Liver (tissue), 8 donors: ENCODE measurements at regions not wholly inside any gene's neighbourhood (a gene's known extent, or its start where the extent isn't known, plus 50 kb on each side); places are given as distances from the start of the nearest gene placed in this dataset.

Experiments used
- DNase-seq: peaks from one replicate; pipeline ENCODE4 v3.0.0-alpha.2; 2017; ENCODE audit warnings: low spot score
- H3K27ac ChIP-seq, 2 donors: one replicate each; pipeline ENCODE4 v1.7.0; 2013; ENCODE audit warnings: inconsistent platforms in 2 of 2, low read length in 2 of 2, control low read depth in 1 of 2, low read depth in 1 of 2, mild to moderate bottlenecking in 1 of 2
- H3K27me3 ChIP-seq, 4 donors: one replicate each; pipeline versions ENCODE4 v1.6.1 to v1.7.0; 2013; ENCODE audit warnings: low read length in 3 of 4, inconsistent platforms in 1 of 4, mild to moderate bottlenecking in 1 of 4, moderate library complexity in 1 of 4; ENCODE audit not compliant: control insufficient read depth in 4 of 4, insufficient read depth in 4 of 4
- H3K36me3 ChIP-seq, 4 donors: one replicate each; pipeline versions ENCODE4 v1.6.1 to v1.7.0; 2013; ENCODE audit warnings: low read length in 3 of 4, mild to moderate bottlenecking in 3 of 4, low read depth in 1 of 4, moderate library complexity in 1 of 4; ENCODE audit not compliant: control insufficient read depth in 4 of 4, insufficient read depth in 3 of 4
- H3K4me1 ChIP-seq, 4 donors: one replicate each; pipeline versions ENCODE4 v1.6.1 to v1.7.0; 2013; ENCODE audit warnings: low read length in 3 of 4, mild to moderate bottlenecking in 3 of 4, moderate library complexity in 1 of 4; ENCODE audit not compliant: control insufficient read depth in 4 of 4, insufficient read depth in 4 of 4
- H3K4me3 ChIP-seq, 3 donors: one replicate each; pipeline versions ENCODE4 v1.6.1 to v1.7.0; 2013; ENCODE audit warnings: low read length in 3 of 3, control low read depth in 1 of 3, low read depth in 1 of 3, mild to moderate bottlenecking in 1 of 3
- H3K9ac ChIP-seq, 2 donors: one replicate each; pipeline ENCODE4 v1.7.0; 2013; ENCODE audit warnings: low read length in 2 of 2, mild to moderate bottlenecking in 2 of 2, moderate library complexity in 2 of 2, control low read depth in 1 of 2, low read depth in 1 of 2
- H3K9me3 ChIP-seq, 4 donors: one replicate each; pipeline versions ENCODE4 v1.6.1 to v1.7.0; 2013; ENCODE audit warnings: low read length in 3 of 4; ENCODE audit not compliant: control insufficient read depth in 4 of 4
- ATF3 ChIP-seq: IDR thresholded peaks from 2 replicates; pipeline ENCODE4 v1.6.1; 2016; ENCODE audit warnings: antibody characterized with exemption
- EGR1 ChIP-seq, 2 donors: IDR thresholded peaks; 2 replicates each; pipeline ENCODE4 v1.6.1; 2016 to 2018; ENCODE audit warnings: antibody characterized with exemption in 2 of 2, low read depth in 2 of 2
- FOXA1 ChIP-seq: IDR thresholded peaks from 2 replicates; pipeline ENCODE4 v1.6.1; 2016; ENCODE audit warnings: antibody characterized with exemption
- FOXA2 ChIP-seq: IDR thresholded peaks from 2 replicates; pipeline ENCODE4 v1.6.1; 2016; ENCODE audit warnings: antibody characterized with exemption
- GABPA ChIP-seq, 2 donors: IDR thresholded peaks in 1 of 2; conservative IDR thresholded peaks in 1 of 2; 2 replicates each; pipeline ENCODE4 v1.6.1; 2016; ENCODE audit warnings: antibody characterized with exemption in 2 of 2, mild to moderate bottlenecking in 1 of 2, moderate library complexity in 1 of 2
- HNF4A ChIP-seq, 2 donors: conservative IDR thresholded peaks; 2 replicates each; pipeline ENCODE4 v1.6.1; 2016; ENCODE audit warnings: antibody characterized with exemption in 2 of 2, mild to moderate bottlenecking in 2 of 2
- HNF4G ChIP-seq: IDR thresholded peaks from 2 replicates; pipeline ENCODE4 v1.6.1; 2016; ENCODE audit warnings: antibody characterized with exemption
- JUND ChIP-seq, 2 donors: IDR thresholded peaks; 2 replicates each; pipeline ENCODE4 v1.6.1; 2016; ENCODE audit warnings: antibody characterized with exemption in 2 of 2
- MAX ChIP-seq: IDR thresholded peaks from 2 replicates; pipeline ENCODE4 v1.6.1; 2016; ENCODE audit warnings: antibody characterized with exemption
- NR2F2 ChIP-seq: IDR thresholded peaks from 2 replicates; pipeline ENCODE4 v1.6.1; 2016; ENCODE audit warnings: antibody characterized with exemption
- RAD21 ChIP-seq, 2 donors: IDR thresholded peaks; 2 replicates each; pipeline ENCODE4 v1.6.1; 2016; ENCODE audit warnings: antibody characterized with exemption in 2 of 2, mild to moderate bottlenecking in 2 of 2
- REST ChIP-seq: IDR thresholded peaks from 2 replicates; pipeline ENCODE4 v1.6.1; 2016; ENCODE audit warnings: antibody characterized with exemption, mild to moderate bottlenecking
- RXRA ChIP-seq, 2 donors: IDR thresholded peaks; 2 replicates each; pipeline ENCODE4 v1.6.1; 2017 to 2018; ENCODE audit warnings: antibody characterized with exemption in 2 of 2, mild to moderate bottlenecking in 1 of 2
- SP1 ChIP-seq: IDR thresholded peaks from 2 replicates; pipeline ENCODE4 v1.6.1; 2018; ENCODE audit warnings: antibody characterized with exemption, mild to moderate bottlenecking
- TAF1 ChIP-seq: conservative IDR thresholded peaks from 2 replicates; pipeline ENCODE4 v1.6.1; 2016; ENCODE audit warnings: antibody characterized with exemption, mild to moderate bottlenecking
- YY1 ChIP-seq: IDR thresholded peaks from 2 replicates; pipeline ENCODE4 v1.6.1; 2016; ENCODE audit warnings: antibody characterized with exemption, mild to moderate bottlenecking
- WGBS: extraction: QIAGEN DNeasy Blood & Tissue Kit; methylation state at CpG from one replicate; pipeline ENCODE4 v1.1.7; 2013; 5-methylcytosine and 5-hydroxymethylcytosine counted together
- TF ChIP-seq, protein P1 (sequence below): fragments of 150-350 bp; IDR thresholded peaks from 2 replicates; pipeline ENCODE4 v1.5.1; 2017; ENCODE audit warnings: improper control_type of control experiment, low read depth, low read length; ENCODE audit not compliant: missing input control
- TF ChIP-seq, protein P2 (sequence below): IDR thresholded peaks from 2 replicates; pipeline ENCODE4 v1.6.1; 2016; ENCODE audit warnings: antibody characterized with exemption
- donor health status: healthy.
- donor health status: healthy.
- donor health status: healthy.
- donor health status: healthy.
- donor health status: healthy.

DNA sequence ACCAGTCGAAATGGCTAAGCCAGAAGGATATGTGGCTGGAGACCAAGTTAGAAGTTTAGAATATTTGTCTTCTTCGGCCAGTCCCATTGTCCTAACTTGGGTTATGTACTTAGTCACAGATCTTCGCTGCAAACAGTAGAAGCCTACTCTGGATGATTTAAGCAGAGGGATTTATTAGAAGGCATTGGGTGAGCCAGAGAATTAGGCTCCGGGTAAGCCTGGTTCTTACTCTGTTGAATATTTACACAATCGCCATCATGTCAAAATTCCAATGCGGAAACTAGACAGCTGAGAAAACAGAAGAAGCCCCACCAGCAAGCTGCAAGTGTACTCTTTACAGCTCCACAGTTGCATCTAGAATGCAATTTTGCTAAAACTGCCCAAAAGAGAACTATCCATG lies 276.6 kb downstream of the CMPK2 start:
- Histone ChIP-seq H3K27me3 (peaks cover 0 to 4% (median 0%) of the 10 kb centered on the region in 4 donors), H3K9ac (no peak overlapping the region), H3K27ac (no peak overlapping the region), H3K9me3 (no peaks in the 10 kb centered on the region), H3K36me3 (no peaks in the 10 kb centered on the region), H3K4me3 (no peak overlapping the region), H3K4me1 (no peaks in the 10 kb centered on the region)
- no peak for DNase-seq
- 62% methylated on average over 6 of the region's 6 CpGs for WGBS
- TF ChIP-seq GABPA (IDR thresholded peaks at IDR 0.05 in 1 of 2, conservative IDR thresholded peaks at IDR 0.05 in 1 of 2) (no peak), HNF4G (no peak), RAD21 (IDR thresholded peaks at IDR 0.05) (no peak), RXRA (IDR thresholded peaks at IDR 0.05) (no peak), REST (no peak), MAX (no peak), NR2F2 (no peak), FOXA1 (no peak), YY1 (no peak), JUND (IDR thresholded peaks at IDR 0.05) (no peak), HNF4A (conservative IDR thresholded peaks at IDR 0.05) (no peak), ATF3 (no peak), FOXA2 (no peak), SP1 (no peak), EGR1 (IDR thresholded peaks at IDR 0.05; ENCODE audit: low read depth in 2 of 2) (no peak), TAF1 (no peak)
- TF ChIP-seq, protein P1, sequence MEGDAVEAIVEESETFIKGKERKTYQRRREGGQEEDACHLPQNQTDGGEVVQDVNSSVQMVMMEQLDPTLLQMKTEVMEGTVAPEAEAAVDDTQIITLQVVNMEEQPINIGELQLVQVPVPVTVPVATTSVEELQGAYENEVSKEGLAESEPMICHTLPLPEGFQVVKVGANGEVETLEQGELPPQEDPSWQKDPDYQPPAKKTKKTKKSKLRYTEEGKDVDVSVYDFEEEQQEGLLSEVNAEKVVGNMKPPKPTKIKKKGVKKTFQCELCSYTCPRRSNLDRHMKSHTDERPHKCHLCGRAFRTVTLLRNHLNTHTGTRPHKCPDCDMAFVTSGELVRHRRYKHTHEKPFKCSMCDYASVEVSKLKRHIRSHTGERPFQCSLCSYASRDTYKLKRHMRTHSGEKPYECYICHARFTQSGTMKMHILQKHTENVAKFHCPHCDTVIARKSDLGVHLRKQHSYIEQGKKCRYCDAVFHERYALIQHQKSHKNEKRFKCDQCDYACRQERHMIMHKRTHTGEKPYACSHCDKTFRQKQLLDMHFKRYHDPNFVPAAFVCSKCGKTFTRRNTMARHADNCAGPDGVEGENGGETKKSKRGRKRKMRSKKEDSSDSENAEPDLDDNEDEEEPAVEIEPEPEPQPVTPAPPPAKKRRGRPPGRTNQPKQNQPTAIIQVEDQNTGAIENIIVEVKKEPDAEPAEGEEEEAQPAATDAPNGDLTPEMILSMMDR: no peak
- TF ChIP-seq, protein P2, sequence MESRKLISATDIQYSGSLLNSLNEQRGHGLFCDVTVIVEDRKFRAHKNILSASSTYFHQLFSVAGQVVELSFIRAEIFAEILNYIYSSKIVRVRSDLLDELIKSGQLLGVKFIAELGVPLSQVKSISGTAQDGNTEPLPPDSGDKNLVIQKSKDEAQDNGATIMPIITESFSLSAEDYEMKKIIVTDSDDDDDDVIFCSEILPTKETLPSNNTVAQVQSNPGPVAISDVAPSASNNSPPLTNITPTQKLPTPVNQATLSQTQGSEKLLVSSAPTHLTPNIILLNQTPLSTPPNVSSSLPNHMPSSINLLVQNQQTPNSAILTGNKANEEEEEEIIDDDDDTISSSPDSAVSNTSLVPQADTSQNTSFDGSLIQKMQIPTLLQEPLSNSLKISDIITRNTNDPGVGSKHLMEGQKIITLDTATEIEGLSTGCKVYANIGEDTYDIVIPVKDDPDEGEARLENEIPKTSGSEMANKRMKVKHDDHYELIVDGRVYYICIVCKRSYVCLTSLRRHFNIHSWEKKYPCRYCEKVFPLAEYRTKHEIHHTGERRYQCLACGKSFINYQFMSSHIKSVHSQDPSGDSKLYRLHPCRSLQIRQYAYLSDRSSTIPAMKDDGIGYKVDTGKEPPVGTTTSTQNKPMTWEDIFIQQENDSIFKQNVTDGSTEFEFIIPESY: no peak
